ENCODE measurements at regions not wholly inside any gene's neighbourhood (a gene's known extent, or its start where the extent isn't known, plus 50 kb on each side); places are given as distances from the start of the nearest gene placed in this dataset.

DNA sequence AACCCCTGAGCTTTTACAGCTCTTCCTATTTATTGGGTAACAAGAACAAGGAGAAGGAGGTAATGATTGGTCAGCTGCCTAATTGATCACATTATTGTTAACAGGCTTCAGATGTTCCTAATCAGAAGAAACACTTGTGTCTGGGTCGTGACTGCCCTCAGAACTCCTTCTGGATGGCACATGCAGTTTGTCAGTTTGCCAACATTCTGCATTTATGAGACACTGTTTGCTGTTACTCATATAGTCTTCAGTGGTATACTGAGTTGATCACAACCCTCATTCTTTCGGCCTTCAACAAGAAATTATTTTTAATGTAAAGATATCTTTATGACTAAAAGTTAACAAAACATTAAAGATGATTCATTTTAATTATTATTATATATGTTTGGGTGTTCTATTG lies 95.7 kb upstream of the DOCK10 start:
- WGBS (ENCODE audit: insufficient coverage, low coverage, missing lambda C conversion rate): 0% methylated on average over 2 of the region's 2 CpGs
- H3K36me3 ChIP-seq (ENCODE audit: control insufficient read depth, insufficient read depth, low read length): no peaks in the 10 kb centered on the region
- TF ChIP-seq, protein P1, sequence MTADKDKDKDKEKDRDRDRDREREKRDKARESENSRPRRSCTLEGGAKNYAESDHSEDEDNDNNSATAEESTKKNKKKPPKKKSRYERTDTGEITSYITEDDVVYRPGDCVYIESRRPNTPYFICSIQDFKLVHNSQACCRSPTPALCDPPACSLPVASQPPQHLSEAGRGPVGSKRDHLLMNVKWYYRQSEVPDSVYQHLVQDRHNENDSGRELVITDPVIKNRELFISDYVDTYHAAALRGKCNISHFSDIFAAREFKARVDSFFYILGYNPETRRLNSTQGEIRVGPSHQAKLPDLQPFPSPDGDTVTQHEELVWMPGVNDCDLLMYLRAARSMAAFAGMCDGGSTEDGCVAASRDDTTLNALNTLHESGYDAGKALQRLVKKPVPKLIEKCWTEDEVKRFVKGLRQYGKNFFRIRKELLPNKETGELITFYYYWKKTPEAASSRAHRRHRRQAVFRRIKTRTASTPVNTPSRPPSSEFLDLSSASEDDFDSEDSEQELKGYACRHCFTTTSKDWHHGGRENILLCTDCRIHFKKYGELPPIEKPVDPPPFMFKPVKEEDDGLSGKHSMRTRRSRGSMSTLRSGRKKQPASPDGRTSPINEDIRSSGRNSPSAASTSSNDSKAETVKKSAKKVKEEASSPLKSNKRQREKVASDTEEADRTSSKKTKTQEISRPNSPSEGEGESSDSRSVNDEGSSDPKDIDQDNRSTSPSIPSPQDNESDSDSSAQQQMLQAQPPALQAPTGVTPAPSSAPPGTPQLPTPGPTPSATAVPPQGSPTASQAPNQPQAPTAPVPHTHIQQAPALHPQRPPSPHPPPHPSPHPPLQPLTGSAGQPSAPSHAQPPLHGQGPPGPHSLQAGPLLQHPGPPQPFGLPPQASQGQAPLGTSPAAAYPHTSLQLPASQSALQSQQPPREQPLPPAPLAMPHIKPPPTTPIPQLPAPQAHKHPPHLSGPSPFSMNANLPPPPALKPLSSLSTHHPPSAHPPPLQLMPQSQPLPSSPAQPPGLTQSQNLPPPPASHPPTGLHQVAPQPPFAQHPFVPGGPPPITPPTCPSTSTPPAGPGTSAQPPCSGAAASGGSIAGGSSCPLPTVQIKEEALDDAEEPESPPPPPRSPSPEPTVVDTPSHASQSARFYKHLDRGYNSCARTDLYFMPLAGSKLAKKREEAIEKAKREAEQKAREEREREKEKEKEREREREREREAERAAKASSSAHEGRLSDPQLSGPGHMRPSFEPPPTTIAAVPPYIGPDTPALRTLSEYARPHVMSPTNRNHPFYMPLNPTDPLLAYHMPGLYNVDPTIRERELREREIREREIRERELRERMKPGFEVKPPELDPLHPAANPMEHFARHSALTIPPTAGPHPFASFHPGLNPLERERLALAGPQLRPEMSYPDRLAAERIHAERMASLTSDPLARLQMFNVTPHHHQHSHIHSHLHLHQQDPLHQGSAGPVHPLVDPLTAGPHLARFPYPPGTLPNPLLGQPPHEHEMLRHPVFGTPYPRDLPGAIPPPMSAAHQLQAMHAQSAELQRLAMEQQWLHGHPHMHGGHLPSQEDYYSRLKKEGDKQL (CRISPR knock-in tag; IDR thresholded peaks at IDR 0.05; ENCODE audit: borderline replicate concordance): no peak
- TF ChIP-seq PPARD (CRISPR knock-in tag; IDR thresholded peaks at IDR 0.05) (no peak), KLF16 (IDR thresholded peaks at IDR 0.05) (no peak), NR2C1 (IDR thresholded peaks at IDR 0.05) (no peak), NR2C1 (tag; IDR thresholded peaks at IDR 0.05) (no peak), ZNF282 (CRISPR knock-in tag; IDR thresholded peaks at IDR 0.05) (no peak), ZNF584 (CRISPR knock-in tag; IDR thresholded peaks at IDR 0.05; ENCODE audit: low read depth) (no peak), U2AF1 (optimal IDR thresholded peaks at IDR 0.05; ENCODE audit: low read depth, low read length) (no peak), POLR2A (conservative IDR thresholded peaks at IDR 0.05) (no peak), MTA2 (IDR thresholded peaks at IDR 0.05; ENCODE audit: low read depth) (no peak)
- TF ChIP-seq, protein P2, sequence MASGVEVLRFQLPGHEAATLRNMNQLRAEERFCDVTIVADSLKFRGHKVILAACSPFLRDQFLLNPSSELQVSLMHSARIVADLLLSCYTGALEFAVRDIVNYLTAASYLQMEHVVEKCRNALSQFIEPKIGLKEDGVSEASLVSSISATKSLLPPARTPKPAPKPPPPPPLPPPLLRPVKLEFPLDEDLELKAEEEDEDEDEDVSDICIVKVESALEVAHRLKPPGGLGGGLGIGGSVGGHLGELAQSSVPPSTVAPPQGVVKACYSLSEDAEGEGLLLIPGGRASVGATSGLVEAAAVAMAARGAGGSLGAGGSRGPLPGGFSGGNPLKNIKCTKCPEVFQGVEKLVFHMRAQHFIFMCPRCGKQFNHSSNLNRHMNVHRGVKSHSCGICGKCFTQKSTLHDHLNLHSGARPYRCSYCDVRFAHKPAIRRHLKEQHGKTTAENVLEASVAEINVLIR (CRISPR knock-in tag; IDR thresholded peaks at IDR 0.05): no peak
- TF ChIP-seq, protein P3, sequence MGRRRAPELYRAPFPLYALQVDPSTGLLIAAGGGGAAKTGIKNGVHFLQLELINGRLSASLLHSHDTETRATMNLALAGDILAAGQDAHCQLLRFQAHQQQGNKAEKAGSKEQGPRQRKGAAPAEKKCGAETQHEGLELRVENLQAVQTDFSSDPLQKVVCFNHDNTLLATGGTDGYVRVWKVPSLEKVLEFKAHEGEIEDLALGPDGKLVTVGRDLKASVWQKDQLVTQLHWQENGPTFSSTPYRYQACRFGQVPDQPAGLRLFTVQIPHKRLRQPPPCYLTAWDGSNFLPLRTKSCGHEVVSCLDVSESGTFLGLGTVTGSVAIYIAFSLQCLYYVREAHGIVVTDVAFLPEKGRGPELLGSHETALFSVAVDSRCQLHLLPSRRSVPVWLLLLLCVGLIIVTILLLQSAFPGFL (CRISPR knock-in tag; IDR thresholded peaks at IDR 0.05): no peak
- TF ChIP-seq, protein P4, sequence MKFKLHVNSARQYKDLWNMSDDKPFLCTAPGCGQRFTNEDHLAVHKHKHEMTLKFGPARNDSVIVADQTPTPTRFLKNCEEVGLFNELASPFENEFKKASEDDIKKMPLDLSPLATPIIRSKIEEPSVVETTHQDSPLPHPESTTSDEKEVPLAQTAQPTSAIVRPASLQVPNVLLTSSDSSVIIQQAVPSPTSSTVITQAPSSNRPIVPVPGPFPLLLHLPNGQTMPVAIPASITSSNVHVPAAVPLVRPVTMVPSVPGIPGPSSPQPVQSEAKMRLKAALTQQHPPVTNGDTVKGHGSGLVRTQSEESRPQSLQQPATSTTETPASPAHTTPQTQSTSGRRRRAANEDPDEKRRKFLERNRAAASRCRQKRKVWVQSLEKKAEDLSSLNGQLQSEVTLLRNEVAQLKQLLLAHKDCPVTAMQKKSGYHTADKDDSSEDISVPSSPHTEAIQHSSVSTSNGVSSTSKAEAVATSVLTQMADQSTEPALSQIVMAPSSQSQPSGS (CRISPR knock-in tag; IDR thresholded peaks at IDR 0.05): no peak
- TF ChIP-seq, protein P5, sequence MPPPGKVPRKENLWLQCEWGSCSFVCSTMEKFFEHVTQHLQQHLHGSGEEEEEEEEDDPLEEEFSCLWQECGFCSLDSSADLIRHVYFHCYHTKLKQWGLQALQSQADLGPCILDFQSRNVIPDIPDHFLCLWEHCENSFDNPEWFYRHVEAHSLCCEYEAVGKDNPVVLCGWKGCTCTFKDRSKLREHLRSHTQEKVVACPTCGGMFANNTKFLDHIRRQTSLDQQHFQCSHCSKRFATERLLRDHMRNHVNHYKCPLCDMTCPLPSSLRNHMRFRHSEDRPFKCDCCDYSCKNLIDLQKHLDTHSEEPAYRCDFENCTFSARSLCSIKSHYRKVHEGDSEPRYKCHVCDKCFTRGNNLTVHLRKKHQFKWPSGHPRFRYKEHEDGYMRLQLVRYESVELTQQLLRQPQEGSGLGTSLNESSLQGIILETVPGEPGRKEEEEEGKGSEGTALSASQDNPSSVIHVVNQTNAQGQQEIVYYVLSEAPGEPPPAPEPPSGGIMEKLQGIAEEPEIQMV (tag; conservative IDR thresholded peaks at IDR 0.05; ENCODE audit: low read depth): no peak

More for the DNA sequence above, 95.7 kb upstream of the DOCK10 start:
- ChIA-PET POLR2A (no interaction called here), CTCF (ENCODE audit: low intra/inter-chr PET ratio) (no interaction called here)
- in situ Hi-C loops (cut with MboI) (no loop called here), intact Hi-C loops (cut with micrococcal nuclease) (no loop called here)
- Histone ChIP-seq H3K27ac (ENCODE audit: extremely low read depth, low read depth, low read length) (no peak overlapping the region), H3K4me3 (no peak overlapping the region), H4K20me1 (replicated peaks; ENCODE audit: control insufficient read depth, insufficient read depth, low read length) (no peaks in the 10 kb centered on the region), H3K4me1 (replicated peaks in 1 of 2; ENCODE audit: control insufficient read depth in 2 of 2, insufficient read depth in 2 of 2, low read length in 2 of 2) (no peaks in the 10 kb centered on the region), H2AFZ (ENCODE audit: low read depth, low read length) (no peak overlapping the region), H3K9ac (ENCODE audit: insufficient read depth in 1 of 2, low read depth in 2 of 2, low read length in 2 of 2) (no peak overlapping the region), H3K4me2 (ENCODE audit: insufficient read depth, low read length) (no peak overlapping the region), H3K9me1 (ENCODE audit: control insufficient read depth, insufficient read depth, low read length) (no peaks in the 10 kb centered on the region), H3K27me3 (ENCODE audit: control insufficient read depth in 2 of 2, insufficient read depth in 2 of 2, low read length in 2 of 2) (no peaks in the 10 kb centered on the region), H3K9me3 (replicated peaks; ENCODE audit: control insufficient read depth, insufficient read depth, low read depth, low read length) (no peaks in the 10 kb centered on the region), H3K79me2 (ENCODE audit: control insufficient read depth, insufficient read depth, low read length) (no peaks in the 10 kb centered on the region)
- ATAC-seq: no peak
- no peak for DNase-seq (ENCODE audit: extremely low read depth in 1 of 4, low spot score in 3 of 4)
- FAIRE-seq: no peak
- BruUV-seq (replicated peaks): no TSS peak
